ENCODE measurements at regions not wholly inside any gene's neighbourhood (a gene's known extent, or its start where the extent isn't known, plus 50 kb on each side); places are given as distances from the start of the nearest gene placed in this dataset.

DNA sequence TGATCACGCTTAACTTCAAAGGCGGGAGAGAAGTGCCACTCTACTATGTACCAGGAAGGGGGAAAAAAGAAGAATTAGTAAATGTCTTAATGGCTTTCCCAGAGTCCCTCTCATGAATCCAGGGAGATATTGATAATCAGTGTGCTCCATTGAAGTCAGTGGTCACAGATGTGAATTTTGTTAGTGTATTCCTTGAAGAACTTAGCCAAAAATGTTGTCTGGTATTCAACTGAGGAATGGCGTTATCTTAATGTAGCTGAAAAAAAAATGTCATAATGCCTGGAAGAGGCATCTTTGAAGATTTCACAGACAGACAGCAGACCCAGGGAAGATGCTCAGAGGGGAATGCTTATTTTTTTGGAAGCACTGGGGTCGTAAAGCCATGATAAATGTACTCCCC, 250.4 kb downstream of the WDR11 start:
- ATAC-seq (replicated peaks; ENCODE audit: extremely low read depth, poor library complexity, severe bottlenecking) = no peak
- Mint-ChIP-seq H3K4me1 (no peaks in the 10 kb centered on the region), H3K9me3 (no peaks in the 10 kb centered on the region), H3K4me3 (no peak overlapping the region), H3K27me3 (peaks cover 12% of the 10 kb centered on the region), H3K27ac (ENCODE audit: low read depth) (no peak overlapping the region), H3K36me3 (ENCODE audit: insufficient read depth) (peaks cover 1% of the 10 kb centered on the region)
- no peak for DNase-seq (ENCODE audit: low spot score in 2 of 2)

DNA sequence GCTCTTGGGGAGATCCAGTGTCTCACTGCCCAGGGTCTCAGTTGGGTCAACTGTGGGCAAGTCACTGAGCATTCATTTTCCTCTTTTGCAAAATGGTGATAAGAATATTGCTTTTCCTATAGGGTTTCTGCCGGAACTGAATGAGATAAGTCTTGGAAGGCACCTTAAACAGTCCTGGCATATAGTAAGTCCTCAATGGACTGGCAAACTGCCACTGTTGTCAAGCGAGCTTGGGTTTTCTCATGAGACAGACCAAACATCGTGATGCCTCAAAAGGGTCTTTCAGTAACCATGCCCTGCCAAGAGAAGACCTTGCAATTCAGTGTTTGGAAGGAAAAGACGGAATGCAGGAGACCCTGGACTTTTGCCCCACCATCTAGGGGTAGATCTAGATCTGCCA, 251.5 kb downstream of the WDR11 start:
- no peak overlapping the region for H3K27ac Mint-ChIP-seq (ENCODE audit: low read depth)
- ATAC-seq (replicated peaks; ENCODE audit: extremely low read depth, poor library complexity, severe bottlenecking) = no peak
- DNase-seq (ENCODE audit: low spot score in 2 of 2) = no peak
- H3K9me3 Mint-ChIP-seq = no peaks in the 10 kb centered on the region
- peaks cover 1% of the 10 kb centered on the region for H3K36me3 Mint-ChIP-seq (ENCODE audit: insufficient read depth)
- H3K4me3 Mint-ChIP-seq = no peak overlapping the region
- H3K27me3 Mint-ChIP-seq = peaks cover 12% of the 10 kb centered on the region
- no peaks in the 10 kb centered on the region for H3K4me1 Mint-ChIP-seq

DNA sequence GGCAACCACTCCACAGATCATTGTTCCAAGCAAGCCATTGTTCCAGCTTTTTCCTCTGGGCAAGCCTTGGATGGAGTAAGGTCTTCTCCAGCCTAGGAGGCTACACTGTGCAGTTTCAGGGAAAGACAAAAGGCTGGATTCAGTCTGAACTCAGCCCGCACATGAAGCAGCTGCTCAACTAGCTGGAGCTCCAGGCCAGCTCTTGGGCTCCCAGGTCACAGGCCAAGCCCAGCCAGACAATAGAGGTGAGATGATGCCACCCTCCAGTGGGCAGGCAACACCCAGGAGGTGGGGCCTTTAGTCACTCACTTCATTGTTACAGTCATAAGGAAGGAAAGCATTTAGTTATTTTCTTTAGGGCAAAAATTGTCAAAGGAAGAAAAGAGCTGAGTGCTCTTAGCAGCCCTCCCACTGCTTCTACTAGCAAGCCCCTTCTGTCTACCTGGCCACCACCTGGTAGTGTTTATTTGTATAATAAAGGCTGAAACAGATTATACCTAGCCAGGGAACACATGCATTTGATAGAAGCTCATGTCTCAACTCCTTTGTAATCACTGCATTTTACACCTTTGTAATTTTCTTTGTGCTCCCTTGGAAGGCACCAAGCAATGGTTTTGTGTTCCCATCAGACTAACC, 253.4 kb downstream of the WDR11 start:
- no peak overlapping the region for H3K4me3 Mint-ChIP-seq
- H3K9me3 Mint-ChIP-seq = no peaks in the 10 kb centered on the region

DNA sequence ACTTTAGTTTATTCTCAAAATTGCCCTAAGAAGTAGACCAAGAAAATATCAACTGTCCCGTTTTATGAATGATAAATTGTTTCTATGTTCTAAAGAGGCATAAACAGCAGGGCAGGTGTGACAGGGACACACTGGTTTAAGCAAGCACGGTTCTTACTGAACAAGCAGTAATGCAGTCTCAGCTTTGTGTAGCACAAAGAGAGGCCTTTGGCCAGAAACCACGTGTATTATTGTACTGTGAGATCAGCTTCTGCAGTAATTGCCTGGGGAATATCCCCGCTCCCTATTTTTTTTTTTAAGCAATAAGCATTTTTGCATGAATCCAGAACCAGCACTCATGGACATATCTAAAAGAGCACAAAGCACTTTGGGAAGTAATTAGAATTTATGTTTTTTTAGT, 255.4 kb downstream of the WDR11 start:
- H3K4me3 Mint-ChIP-seq = no peak overlapping the region
- peaks cover 1% of the 10 kb centered on the region for H3K36me3 Mint-ChIP-seq (ENCODE audit: insufficient read depth)
- no peaks in the 10 kb centered on the region for H3K27me3 Mint-ChIP-seq
- no peak for DNase-seq (ENCODE audit: low spot score in 2 of 2)
- H3K4me1 Mint-ChIP-seq = no peaks in the 10 kb centered on the region
- H3K27ac Mint-ChIP-seq (ENCODE audit: low read depth) = no peak overlapping the region
- no peaks in the 10 kb centered on the region for H3K9me3 Mint-ChIP-seq
- ATAC-seq (replicated peaks; ENCODE audit: extremely low read depth, poor library complexity, severe bottlenecking) = no peak

More for the DNA sequence above, 253.4 kb downstream of the WDR11 start:
- DNase-seq (ENCODE audit: low spot score in 2 of 2) (no peak), ATAC-seq (replicated peaks; ENCODE audit: extremely low read depth, poor library complexity, severe bottlenecking) (no peak)
- Mint-ChIP-seq H3K27ac (ENCODE audit: low read depth) (no peak overlapping the region), H3K4me1 (no peaks in the 10 kb centered on the region), H3K27me3 (peaks cover 9% of the 10 kb centered on the region), H3K36me3 (ENCODE audit: insufficient read depth) (peaks cover 1% of the 10 kb centered on the region)

DNA sequence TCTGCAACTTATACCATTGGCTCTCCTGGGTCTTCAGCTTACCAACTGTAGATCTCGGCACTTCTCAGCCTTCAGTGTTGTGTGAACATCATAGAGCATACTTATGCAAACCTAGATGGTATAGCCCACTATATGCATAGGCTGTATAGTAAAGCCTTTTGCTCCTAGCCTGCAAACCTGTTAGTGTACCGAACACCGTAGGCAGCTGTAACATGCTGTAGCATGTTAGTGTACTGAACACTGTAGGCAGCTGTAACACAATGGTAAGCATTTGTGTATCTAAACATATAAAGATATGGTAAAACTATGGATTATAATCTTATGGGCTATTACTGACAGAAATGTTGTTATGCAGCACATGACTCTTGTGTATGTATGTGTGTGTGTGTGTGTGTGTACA, 256.9 kb downstream of the WDR11 start:
- ATAC-seq (replicated peaks; ENCODE audit: extremely low read depth, poor library complexity, severe bottlenecking) (no peak), DNase-seq (ENCODE audit: low spot score in 2 of 2) (no peak)
- Mint-ChIP-seq H3K27ac (ENCODE audit: low read depth) (no peak overlapping the region), H3K27me3 (peaks cover 9% of the 10 kb centered on the region), H3K4me3 (no peak overlapping the region), H3K36me3 (ENCODE audit: insufficient read depth) (peaks cover 1% of the 10 kb centered on the region), H3K4me1 (no peaks in the 10 kb centered on the region), H3K9me3 (no peaks in the 10 kb centered on the region)

DNA sequence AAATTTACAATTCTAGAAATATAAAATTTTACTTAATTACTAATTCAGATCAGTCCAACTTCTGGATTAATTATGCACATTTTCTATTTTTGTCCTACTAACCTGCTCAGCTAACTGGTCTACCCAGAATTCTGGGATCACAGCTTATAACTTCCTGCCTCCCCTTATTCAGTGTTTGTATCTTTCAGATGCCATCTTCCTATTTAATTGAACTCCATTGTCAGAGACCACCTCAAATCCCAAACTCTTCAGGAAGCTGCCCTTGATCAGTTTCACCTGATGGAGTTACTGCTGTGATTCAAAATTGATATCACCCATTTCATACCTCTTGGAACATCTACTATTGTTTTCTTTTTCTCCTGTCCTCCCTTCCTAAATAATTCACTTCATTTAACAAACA, 259.2 kb downstream of the WDR11 start:
- ATAC-seq (replicated peaks; ENCODE audit: extremely low read depth, poor library complexity, severe bottlenecking) = no peak

DNA sequence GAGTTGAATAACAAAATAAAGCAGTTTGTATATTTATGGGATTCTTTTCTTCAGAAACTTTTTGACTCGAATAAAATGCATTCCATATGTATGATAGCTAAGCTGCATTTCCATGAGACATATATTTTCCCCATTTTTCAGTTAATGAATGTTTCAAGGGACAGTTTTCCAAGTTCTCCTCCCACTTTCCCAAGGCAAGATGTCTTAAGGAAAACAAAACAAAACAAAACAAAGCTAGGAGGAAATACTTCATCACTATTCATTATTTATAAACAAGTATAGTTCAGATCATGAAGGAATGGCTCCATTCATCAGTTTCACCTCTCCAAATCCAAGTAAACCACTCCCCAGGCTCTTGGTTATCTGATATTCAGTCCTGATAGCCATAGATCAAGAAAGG, 261.0 kb downstream of the WDR11 start:
- no peaks in the 10 kb centered on the region for H3K36me3 Mint-ChIP-seq (ENCODE audit: insufficient read depth)

More for the DNA sequence above, 259.2 kb downstream of the WDR11 start:
- Mint-ChIP-seq H3K4me3 (no peak overlapping the region), H3K27ac (ENCODE audit: low read depth) (no peak overlapping the region), H3K4me1 (no peaks in the 10 kb centered on the region), H3K36me3 (ENCODE audit: insufficient read depth) (no peaks in the 10 kb centered on the region), H3K9me3 (no peaks in the 10 kb centered on the region), H3K27me3 (peaks cover 19% of the 10 kb centered on the region)
- DNase-seq (ENCODE audit: low spot score in 2 of 2) = no peak

DNA sequence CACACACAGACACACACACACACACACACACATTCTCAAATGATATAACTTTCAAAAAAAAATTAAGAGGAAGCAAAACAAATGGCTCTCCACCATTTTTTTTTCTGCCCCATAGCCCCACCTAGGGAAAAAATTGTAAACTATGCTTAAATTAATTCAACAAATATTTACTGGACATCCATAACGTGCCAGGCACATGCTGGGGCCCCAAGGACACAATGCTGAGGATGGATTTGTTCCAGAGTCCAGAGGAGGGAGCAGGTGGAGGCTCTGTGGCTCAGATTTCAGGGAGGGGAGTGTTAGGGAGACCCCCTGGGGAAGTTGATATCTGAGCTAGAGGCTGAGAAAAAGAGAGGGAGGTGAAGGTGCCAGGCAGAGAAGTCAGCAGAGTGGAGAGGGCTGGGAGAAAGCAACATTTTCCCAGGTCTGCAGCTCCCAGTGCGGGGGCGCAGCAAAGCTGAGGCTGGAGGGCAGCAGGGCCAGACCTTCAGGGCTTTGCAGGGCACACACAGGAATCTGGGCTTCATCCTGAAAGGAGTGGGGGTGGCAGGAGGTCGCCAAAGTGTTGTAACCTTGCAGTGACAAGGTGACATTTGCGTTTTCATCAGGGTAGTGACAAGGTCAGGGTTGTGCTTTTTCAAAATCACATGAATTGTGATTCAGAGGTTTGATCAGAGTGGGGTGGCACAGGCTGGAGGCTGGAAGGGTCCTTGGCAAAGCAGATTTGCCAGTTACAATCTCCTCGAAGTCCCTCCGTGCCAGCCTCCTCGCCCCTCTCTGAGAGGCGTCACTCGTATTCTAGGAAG, 261.6 kb downstream of the WDR11 start:
- Mint-ChIP-seq H3K27ac (ENCODE audit: low read depth) (no peak overlapping the region), H3K36me3 (ENCODE audit: insufficient read depth) (no peaks in the 10 kb centered on the region), H3K9me3 (no peaks in the 10 kb centered on the region), H3K4me3 (no peak overlapping the region), H3K4me1 (no peaks in the 10 kb centered on the region), H3K27me3 (peaks cover 31% of the 10 kb centered on the region)
- no peak for ATAC-seq (replicated peaks; ENCODE audit: extremely low read depth, poor library complexity, severe bottlenecking)
- no peak for DNase-seq (ENCODE audit: low spot score in 2 of 2)

More for the DNA sequence above, 261.0 kb downstream of the WDR11 start:
- DNase-seq (ENCODE audit: low spot score in 2 of 2) (no peak), ATAC-seq (replicated peaks; ENCODE audit: extremely low read depth, poor library complexity, severe bottlenecking) (no peak)
- no peak overlapping the region for H3K4me3 Mint-ChIP-seq
- no peak overlapping the region for H3K27ac Mint-ChIP-seq (ENCODE audit: low read depth)
- H3K9me3 Mint-ChIP-seq = no peaks in the 10 kb centered on the region
- H3K27me3 Mint-ChIP-seq = peaks cover 31% of the 10 kb centered on the region
- H3K4me1 Mint-ChIP-seq = no peaks in the 10 kb centered on the region

DNA sequence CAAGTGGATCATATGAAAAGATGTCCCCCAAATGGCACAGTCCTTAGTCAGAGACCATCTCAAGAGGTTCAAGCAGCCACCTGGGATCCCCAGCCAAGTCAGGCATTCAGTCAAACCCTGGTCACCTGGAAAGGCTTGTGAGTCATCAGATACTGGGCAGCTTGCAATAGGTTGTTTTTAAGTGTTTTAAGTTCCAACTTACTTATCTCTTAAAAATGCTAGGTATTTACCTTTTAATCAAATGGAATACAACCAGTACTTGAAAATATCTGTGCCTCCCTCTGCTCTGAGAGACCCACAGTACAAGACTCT, 262.2 kb downstream of the WDR11 start:
- Mint-ChIP-seq H3K27ac (ENCODE audit: low read depth) (no peak overlapping the region), H3K4me3 (no peak overlapping the region), H3K4me1 (no peaks in the 10 kb centered on the region), H3K36me3 (ENCODE audit: insufficient read depth) (no peaks in the 10 kb centered on the region), H3K9me3 (no peaks in the 10 kb centered on the region), H3K27me3 (peaks cover 31% of the 10 kb centered on the region)
- DNase-seq (ENCODE audit: low spot score in 2 of 2) (no peak), ATAC-seq (replicated peaks; ENCODE audit: extremely low read depth, poor library complexity, severe bottlenecking) (no peak)

DNA sequence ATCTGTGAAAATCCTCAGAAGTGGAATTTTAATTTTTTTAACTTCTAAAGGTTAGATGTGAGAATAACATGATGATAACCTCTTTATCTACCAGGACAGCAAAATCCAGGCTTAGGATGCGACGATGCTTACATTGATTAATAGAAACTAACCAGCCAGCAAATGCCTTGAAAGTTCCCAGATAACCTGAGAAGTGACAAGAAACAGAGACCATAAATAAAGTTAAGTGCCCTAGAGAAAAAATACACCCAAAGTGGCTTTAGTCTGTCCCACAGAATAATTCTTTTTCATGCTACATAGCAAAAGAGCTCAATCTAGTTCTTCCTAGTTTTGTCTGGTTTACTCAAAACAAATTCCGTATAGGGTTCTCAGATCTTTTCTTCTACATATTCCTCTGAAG, 262.7 kb downstream of the WDR11 start:
- Mint-ChIP-seq H3K27me3 (peaks cover 31% of the 10 kb centered on the region), H3K9me3 (no peaks in the 10 kb centered on the region), H3K4me3 (no peak overlapping the region), H3K27ac (ENCODE audit: low read depth) (no peak overlapping the region), H3K4me1 (no peaks in the 10 kb centered on the region), H3K36me3 (ENCODE audit: insufficient read depth) (no peaks in the 10 kb centered on the region)
- DNase-seq (ENCODE audit: low spot score in 2 of 2) (no peak), ATAC-seq (replicated peaks; ENCODE audit: extremely low read depth, poor library complexity, severe bottlenecking) (no peak)

DNA sequence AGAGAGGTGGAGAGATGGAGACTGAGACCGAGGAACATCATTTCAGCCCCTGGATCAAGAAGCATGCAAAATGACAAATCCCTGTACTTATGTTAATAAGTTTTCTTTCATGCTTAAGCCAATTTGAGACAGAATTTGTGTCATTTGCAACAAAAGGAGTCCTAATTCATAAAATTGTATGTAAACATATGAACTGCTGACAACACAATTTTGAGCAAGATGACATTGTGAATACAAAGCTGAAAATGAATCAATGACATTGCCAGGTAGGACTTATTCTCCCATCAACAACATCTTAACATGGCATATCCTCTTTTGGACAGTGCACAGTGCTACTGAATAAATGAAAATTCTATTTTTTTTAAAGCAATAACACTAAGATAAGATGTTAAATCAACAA, 264.0 kb downstream of the WDR11 start:
- Mint-ChIP-seq H3K4me1 (no peaks in the 10 kb centered on the region), H3K9me3 (no peaks in the 10 kb centered on the region), H3K27ac (ENCODE audit: low read depth) (no peak overlapping the region), H3K4me3 (no peak overlapping the region), H3K27me3 (peaks cover 31% of the 10 kb centered on the region), H3K36me3 (ENCODE audit: insufficient read depth) (no peaks in the 10 kb centered on the region)
- ATAC-seq (replicated peaks; ENCODE audit: extremely low read depth, poor library complexity, severe bottlenecking) (no peak), DNase-seq (ENCODE audit: low spot score in 2 of 2) (no peak)

DNA sequence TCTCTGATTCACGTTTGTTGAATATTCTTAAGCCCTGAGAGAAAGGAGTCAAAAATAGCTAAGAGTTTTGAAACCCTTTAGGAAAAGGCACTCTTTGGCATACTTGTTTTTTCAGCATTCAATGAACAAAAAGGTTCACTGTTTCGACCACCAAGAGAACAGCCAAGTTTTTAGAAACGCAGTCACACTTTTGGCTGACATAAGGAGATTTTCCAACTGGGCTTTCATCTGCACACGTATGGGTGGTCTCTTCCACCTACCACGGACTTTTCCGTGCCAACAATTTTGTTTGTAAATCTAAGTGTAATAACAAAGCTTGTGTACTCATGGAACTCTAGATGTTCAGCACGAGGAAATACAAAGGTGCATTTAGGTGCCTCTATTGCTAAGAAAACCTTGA, 270.3 kb downstream of the WDR11 start:
- peaks cover 3% of the 10 kb centered on the region for H3K27me3 Mint-ChIP-seq
- no peak overlapping the region for H3K27ac Mint-ChIP-seq (ENCODE audit: low read depth)
- no peaks in the 10 kb centered on the region for H3K4me1 Mint-ChIP-seq
- no peaks in the 10 kb centered on the region for H3K9me3 Mint-ChIP-seq
- ATAC-seq (replicated peaks; ENCODE audit: extremely low read depth, poor library complexity, severe bottlenecking) (no peak), DNase-seq (ENCODE audit: low spot score in 2 of 2) (no peak)
- no peak overlapping the region for H3K4me3 Mint-ChIP-seq
- H3K36me3 Mint-ChIP-seq (ENCODE audit: insufficient read depth) = no peaks in the 10 kb centered on the region

DNA sequence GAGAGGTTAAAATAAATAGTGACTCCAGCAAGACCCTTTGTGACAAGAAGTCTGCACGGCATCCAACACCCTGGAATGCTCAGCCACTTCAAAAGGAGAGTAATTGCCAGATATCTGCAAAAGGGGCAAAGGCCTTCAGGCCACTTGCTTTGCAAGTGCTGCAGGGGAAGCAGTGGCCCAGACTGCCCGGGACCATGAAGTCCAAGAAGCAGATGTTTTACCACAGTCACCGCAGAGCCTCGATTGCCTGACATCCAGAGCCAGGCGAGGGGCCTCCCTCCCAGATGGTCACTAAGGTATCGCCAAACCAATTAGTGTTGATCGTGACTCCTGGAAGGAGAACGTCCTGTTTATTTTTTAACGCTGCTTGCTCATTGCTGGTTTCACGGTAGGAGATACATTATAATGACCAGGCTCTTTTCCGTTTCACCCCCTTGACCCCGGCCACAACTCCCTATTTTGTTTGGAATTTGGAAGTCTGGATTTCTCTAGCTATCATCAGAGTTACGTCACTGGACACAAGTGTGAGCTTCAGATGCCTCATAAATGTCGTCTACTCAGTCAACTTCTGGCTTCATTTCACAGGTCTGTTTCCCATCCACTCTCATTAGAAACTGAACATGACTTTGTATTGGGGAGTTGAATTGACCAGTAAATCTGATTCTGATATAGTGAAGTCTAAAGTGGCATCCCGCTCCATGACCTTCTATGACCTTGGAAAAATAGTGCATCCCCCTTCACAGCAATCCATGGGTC, 276.2 kb downstream of the WDR11 start:
- Mint-ChIP-seq H3K27me3 (peaks cover 8% of the 10 kb centered on the region), H3K36me3 (ENCODE audit: insufficient read depth) (no peaks in the 10 kb centered on the region), H3K9me3 (no peaks in the 10 kb centered on the region), H3K4me3 (no peak overlapping the region), H3K4me1 (no peaks in the 10 kb centered on the region), H3K27ac (ENCODE audit: low read depth) (no peak overlapping the region)
- DNase-seq (ENCODE audit: low spot score in 2 of 2) (no peak), ATAC-seq (replicated peaks; ENCODE audit: extremely low read depth, poor library complexity, severe bottlenecking) (no peak)

Measured in central memory CD8-positive, alpha-beta T cell (primary cell).